CD1c-positive myeloid dendritic cell (primary cell): ENCODE measurements at regions not wholly inside any gene's neighbourhood (a gene's known extent, or its start where the extent isn't known, plus 50 kb on each side); places are given as distances from the start of the nearest gene placed in this dataset.

ENCODE experiments used
- DNase-seq: peaks from one replicate; pipeline ENCODE4 v3.0.0-alpha.2; 2016; ENCODE audit errors: extremely low spot score

DNA sequence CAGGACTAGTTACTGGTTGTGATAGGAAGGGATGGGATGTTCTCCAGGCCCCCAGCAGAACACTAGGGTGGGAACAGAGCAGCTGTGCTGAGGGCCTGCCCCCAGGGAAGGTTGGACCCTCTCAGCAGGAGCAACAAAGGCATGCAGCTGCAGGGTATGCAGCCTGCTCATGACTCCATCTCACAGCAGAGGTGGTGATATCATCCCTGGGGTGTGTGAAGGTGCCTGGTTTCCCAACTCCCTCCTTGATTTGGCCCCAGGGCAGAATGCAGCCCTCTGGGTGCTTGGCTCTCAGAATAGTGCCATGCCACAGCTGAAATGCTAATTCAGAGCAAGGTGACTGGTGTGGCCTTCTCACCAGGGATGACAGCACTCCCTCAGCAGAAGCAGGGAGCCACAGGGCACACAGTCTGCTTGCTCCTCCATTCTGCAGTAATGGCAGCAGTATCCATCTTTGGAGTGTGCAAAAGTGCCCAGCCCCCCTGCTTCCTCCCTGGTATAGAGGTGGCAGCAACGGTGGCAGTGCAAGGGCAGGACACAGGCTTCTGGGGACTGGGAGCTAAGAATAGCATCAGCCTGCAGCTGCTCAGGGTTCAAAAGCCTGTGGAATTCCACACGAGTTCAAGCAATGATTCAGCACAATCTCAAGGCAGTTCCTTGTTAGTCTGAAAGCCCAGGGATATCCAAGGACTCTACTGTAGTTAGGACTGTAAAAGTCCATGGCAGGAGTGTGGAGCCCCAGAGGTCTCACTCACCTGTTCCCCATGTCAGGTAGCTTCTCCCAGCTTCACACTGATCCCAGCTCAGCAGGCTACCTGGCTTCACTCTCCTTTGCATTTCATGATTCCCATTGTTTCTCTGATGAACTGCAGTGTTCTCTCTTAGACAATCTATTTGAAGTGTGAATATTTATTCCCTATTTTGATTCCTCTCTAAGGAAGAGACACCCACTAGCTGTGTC, 298.1 kb upstream of the FOXG1 start:
- no peak for DNase-seq

DNA sequence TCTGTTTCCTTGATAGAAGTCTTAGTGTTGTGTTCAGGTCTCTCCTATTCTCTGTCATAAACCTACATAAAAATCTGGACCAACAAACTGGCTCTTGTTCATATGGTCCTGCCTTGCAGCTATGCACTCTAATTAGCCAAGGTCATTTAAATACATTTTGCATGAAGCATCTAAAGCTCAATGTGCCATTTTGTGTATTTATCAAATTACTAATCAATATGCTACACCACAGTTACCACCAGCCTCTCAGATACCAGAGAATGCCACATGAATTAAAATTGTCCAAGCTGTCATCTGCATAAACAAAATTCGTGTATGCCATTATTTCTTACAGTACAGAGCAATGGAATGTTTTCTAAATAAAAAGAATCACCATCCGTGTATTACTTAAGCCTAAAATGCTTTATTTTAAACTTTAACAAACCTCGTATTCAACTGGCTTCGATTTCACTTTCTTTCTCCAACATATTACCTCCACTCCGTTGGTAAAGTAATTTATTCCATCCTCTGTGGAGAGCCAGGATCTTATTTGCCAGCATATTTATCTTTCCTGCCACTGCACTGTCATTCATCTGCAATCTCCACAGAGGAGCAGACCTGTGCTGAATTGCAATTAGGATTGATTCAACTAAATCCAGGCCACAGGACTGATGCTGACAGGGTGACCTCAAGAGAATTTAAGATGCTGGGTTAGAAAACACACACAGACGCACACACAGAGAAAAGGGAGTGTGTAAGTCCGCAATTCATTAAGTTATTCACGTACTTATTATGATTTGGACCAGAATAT, 284.1 kb upstream of the FOXG1 start:
- DNase-seq = no peak

DNA sequence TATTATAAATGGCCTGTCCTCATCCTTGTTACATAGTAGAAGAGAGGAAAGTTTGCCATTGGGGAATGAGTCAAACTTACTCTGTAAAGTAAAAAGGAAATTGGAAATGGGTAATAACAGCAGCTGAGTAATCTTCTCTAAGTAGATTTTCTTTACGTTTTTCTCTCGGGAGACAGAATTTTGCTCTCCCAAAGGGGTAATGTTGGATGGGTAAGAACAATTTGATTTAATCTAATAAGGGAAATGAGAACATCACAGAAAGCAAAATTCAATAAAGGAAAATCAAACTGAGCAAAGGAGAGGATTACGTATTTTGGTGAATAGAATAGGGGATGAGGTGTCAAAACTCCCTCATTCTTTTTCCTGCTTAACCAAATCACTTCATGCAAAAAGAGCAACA, 283.1 kb upstream of the FOXG1 start:
- DNase-seq = no peak

- no peak for DNase-seq
Measured at GRCh38 chr14:28488684-28489083, 277.9 kb upstream of the FOXG1 start.

DNA sequence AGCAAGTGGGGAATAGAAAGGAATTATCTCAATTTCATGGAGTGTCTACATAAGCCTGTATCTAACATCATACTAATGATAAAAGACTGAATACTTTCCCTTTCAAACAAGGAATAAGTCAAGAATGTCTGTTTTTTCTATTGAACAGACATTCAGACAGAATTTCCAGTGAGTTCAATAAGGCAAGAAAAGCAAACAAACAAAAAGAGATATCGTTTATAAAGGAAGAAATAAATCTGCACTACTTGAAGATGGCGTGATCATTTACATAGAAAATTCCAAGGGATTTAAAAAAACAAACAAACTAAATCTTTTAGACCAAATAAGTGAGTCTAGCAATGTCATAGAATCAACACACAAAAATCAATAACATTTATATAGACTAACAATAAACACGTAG, 273.1 kb upstream of the FOXG1 start:
- no peak for DNase-seq

GRCh38 chr14:28494196-28494595, 272.4 kb upstream of the FOXG1 start:
- no peak for DNase-seq

- DNase-seq = no peak
Measured at GRCh38 chr14:28496364-28496763, 270.2 kb upstream of the FOXG1 start.

GRCh38 chr14:28502517-28502916, 264.1 kb upstream of the FOXG1 start:
- no peak for DNase-seq

GRCh38 chr14:28515571-28515970, 251.0 kb upstream of the FOXG1 start:
- no peak for DNase-seq

DNA sequence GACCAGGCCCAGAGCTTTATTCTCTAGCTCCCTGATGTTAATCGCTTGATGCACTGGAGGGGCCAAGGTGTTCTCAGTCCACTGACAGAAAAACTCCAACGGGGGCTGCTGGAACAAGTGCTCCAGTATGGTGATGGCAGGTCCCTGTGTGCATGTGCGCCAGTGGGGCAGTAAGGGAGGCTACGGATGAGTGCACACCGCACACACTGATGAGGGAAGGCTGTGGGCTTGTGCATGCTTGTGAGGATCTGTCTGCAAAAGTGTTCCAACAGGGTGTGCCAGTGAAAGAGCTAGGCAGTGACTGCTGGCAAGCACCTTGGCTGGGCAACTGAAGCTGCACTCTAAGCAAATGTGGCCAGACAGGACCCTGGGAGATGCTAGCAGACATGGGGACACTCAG, 229.7 kb upstream of the FOXG1 start:
- no peak for DNase-seq

- DNase-seq = no peak
Measured at GRCh38 chr14:28542040-28542439, 224.5 kb upstream of the FOXG1 start.

DNA sequence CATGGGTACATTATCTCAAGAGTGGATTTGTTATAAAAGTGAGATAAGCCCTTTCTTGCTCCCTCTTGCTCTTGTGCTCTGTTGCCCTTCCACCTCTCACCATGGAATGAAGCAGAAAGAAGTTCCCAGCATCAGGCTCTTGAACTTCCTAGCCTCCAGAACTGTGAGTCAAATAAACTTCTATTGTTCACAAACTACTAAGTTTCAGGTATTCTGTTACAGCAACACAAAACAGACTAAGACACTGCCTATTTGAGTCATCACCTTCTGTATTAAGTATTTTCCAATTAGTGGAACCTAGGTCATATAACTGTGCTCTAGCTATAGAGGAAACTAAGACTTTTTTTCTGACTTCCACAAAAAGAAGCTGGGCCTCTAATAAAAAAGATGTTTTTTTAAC, 201.2 kb upstream of the FOXG1 start:
- no peak for DNase-seq

DNA sequence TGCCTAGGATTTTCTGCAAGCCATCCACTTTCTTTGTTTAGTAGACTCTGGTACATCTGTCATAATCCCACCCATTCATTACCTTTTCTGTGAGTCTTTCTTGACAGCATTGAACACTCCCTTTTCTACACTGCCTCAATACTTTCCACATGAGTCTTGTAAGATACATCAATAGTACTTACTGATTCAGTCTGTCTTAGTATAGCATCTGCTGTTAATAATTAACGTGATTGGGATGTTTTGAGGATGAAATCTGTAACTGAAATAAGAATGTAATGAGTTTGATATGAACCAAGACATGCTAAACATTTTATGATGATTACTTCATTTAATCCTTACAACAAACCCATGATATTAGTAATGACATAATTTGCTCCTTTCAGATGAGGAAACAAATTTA, 196.2 kb upstream of the FOXG1 start:
- no peak for DNase-seq

DNA sequence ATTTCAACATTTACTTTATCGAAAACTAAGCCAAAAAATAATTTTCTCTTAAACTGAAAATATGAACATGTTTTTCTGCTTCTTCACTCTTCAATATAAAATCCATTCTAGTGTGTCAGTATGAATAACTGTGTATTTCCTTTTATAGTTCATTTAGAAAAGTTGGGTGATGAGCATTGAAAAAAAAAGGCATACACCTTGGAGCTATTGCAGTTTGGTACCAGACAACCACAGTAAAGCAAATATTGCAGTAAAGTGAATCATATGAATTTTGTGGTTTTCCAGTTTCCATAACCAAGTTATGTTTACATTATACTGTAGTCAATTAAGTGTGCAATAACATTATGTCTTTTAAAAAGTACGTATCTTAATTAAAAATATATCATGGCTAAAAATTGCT, 195.0 kb upstream of the FOXG1 start:
- no peak for DNase-seq

DNA sequence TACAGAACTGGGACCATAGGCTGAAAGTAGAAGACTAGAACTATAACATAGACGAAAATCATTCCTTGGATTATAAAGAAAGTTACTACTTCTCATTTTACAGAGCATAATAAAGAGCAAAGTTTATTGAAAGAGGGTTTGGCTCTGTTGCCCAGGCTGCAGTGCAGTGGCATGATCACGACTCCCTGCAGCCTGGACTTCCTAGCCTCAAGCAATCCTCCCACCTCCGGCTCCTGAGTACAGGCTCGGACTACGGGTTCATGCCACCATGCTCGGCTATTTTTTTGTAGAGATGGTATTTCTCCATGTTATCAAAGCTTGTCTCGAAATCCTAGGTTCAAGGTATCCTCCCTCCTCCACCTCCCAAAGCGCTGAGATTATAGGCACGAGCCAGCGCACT, 190.1 kb upstream of the FOXG1 start:
- DNase-seq = no peak

- no peak for DNase-seq
Measured at GRCh38 chr14:28577187-28577586, 189.4 kb upstream of the FOXG1 start.

DNA sequence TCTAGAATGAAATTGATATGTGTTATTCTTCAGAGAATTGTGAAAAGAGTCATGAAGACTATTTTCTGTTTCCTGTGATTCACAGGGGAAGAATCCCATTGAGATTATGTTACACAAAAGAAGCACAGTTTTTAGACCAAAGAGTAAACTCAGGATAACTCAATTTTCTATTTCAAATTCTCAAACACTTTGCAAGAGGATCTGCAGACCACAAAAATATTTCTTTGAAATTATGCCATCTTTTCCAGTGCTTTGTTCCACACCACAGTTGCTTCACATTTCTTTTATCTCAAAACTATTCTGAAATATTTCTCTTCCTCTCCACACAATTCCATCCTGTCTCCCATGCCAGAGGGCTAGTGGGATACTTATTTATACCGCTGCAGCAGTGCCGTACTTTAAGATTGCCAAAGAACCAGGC, 188.9 kb upstream of the FOXG1 start:
- no peak for DNase-seq

GRCh38 chr14:28584951-28585350, 181.6 kb upstream of the FOXG1 start:
- no peak for DNase-seq

DNA sequence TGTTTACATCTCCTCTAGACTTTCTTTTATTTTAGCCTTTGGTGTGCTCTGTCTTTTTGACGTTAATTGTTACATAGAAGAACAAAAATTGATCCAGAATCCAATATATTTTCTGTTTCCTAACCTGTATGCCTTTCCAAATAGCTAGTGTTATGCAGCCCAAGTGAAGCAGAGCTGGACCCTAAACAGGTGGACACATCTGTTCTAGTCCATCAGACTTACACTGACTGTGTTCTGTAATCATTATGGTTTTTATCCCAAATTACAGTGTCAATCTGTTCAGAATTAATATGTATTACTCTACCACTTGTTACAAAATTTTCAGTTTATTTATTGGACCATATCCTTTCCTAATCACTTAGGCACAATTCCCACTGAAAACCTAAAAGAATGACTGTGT, 176.8 kb upstream of the FOXG1 start:
- no peak for DNase-seq

- DNase-seq = no peak
Measured at GRCh38 chr14:28596391-28596790, 170.2 kb upstream of the FOXG1 start.

DNA sequence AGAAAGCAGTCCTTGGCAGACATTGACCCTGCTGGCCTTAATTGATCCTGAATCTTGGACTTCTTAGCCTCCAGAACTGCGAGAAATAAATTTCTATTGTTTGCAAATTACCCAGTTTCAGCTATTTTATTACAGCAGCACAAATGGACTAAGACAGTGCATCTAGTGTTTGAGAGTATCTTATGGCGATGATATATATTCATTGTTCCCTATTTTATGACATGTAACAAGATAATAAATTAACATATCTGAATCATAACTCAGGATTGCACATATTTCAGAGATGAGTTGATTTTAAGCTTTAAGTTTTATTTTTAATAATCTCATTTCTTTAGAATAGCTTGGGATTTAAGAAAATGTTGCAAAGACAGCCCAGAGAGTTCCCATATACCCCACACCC, 167.4 kb upstream of the FOXG1 start:
- DNase-seq = no peak

DNA sequence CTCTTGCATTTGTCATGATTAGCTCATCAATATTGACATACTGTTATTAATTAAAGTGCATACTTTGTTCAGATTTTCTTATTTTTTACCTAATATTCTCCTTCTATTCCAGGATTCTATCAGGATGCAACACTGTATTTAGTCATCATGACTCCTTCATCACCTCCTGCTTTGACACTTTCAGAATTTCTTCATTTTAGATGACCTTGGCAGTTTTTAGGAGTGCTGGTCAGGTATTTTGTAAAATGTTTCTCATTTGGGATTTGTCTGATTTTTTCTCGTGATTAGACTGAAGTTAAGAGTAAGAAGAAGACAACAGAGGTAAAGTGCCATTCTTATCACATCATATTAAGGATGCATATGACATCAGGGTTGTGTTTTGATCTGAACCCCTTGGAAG, 167.0 kb upstream of the FOXG1 start:
- DNase-seq = no peak

GRCh38 chr14:28603606-28604005, 163.0 kb upstream of the FOXG1 start:
- no peak for DNase-seq
